ENCODE measurements at regions not wholly inside any gene's neighbourhood (a gene's known extent, or its start where the extent isn't known, plus 50 kb on each side); places are given as distances from the start of the nearest gene placed in this dataset.

GRCh38 chr13:73465617-73465971 lies 406.8 kb downstream of the KLF5 start:
- no peak for DNase-seq (ENCODE audit: low spot score)
- no peaks in the 10 kb centered on the region for H3K36me3 Mint-ChIP-seq (ENCODE audit: low read depth, unreplicated experiment)
- no peak overlapping the region for H3K27ac Mint-ChIP-seq (ENCODE audit: unreplicated experiment)
- no peaks in the 10 kb centered on the region for H3K4me1 Mint-ChIP-seq (ENCODE audit: unreplicated experiment)
- no peaks in the 10 kb centered on the region for H3K9me3 Mint-ChIP-seq (ENCODE audit: unreplicated experiment)
- H3K27me3 Mint-ChIP-seq (ENCODE audit: unreplicated experiment), result no peaks in the 10 kb centered on the region
- no peak overlapping the region for H3K4me3 Mint-ChIP-seq (ENCODE audit: unreplicated experiment)
- TF ChIP-seq CTCF (IDR thresholded peaks at IDR 0.05; ENCODE audit: unreplicated experiment), result no peak

- no peaks in the 10 kb centered on the region for H3K9me3 Mint-ChIP-seq (ENCODE audit: unreplicated experiment)
- H3K27ac Mint-ChIP-seq (ENCODE audit: unreplicated experiment), result no peak overlapping the region
- H3K27me3 Mint-ChIP-seq (ENCODE audit: unreplicated experiment), result no peaks in the 10 kb centered on the region
- no peak for TF ChIP-seq CTCF (IDR thresholded peaks at IDR 0.05; ENCODE audit: unreplicated experiment)
- DNase-seq (ENCODE audit: low spot score), result no peak
- H3K4me3 Mint-ChIP-seq (ENCODE audit: unreplicated experiment), result no peak overlapping the region
- no peaks in the 10 kb centered on the region for H3K36me3 Mint-ChIP-seq (ENCODE audit: low read depth, unreplicated experiment)
- no peaks in the 10 kb centered on the region for H3K4me1 Mint-ChIP-seq (ENCODE audit: unreplicated experiment)
These were observed 406.2 kb downstream of the KLF5 start for GRCh38 chr13:73464758-73465616.

- no peaks in the 10 kb centered on the region for H3K27me3 Mint-ChIP-seq (ENCODE audit: unreplicated experiment)
- H3K4me1 Mint-ChIP-seq (ENCODE audit: unreplicated experiment), result no peaks in the 10 kb centered on the region
- no peak overlapping the region for H3K4me3 Mint-ChIP-seq (ENCODE audit: unreplicated experiment)
- H3K27ac Mint-ChIP-seq (ENCODE audit: unreplicated experiment), result no peak overlapping the region
- H3K9me3 Mint-ChIP-seq (ENCODE audit: unreplicated experiment), result no peaks in the 10 kb centered on the region
- TF ChIP-seq CTCF (IDR thresholded peaks at IDR 0.05; ENCODE audit: unreplicated experiment), result no peak
- no peaks in the 10 kb centered on the region for H3K36me3 Mint-ChIP-seq (ENCODE audit: low read depth, unreplicated experiment)
- DNase-seq (ENCODE audit: low spot score), result no peak
These were observed 403.4 kb downstream of the KLF5 start for GRCh38 chr13:73462241-73462640.

GRCh38 chr13:73451221-73452029 lies 392.6 kb downstream of the KLF5 start:
- H3K9me3 Mint-ChIP-seq (ENCODE audit: unreplicated experiment), result no peaks in the 10 kb centered on the region
- no peaks in the 10 kb centered on the region for H3K4me1 Mint-ChIP-seq (ENCODE audit: unreplicated experiment)
- H3K27me3 Mint-ChIP-seq (ENCODE audit: unreplicated experiment), result no peaks in the 10 kb centered on the region
- no peak for TF ChIP-seq CTCF (IDR thresholded peaks at IDR 0.05; ENCODE audit: unreplicated experiment)
- no peaks in the 10 kb centered on the region for H3K36me3 Mint-ChIP-seq (ENCODE audit: low read depth, unreplicated experiment)
- H3K27ac Mint-ChIP-seq (ENCODE audit: unreplicated experiment), result no peak overlapping the region
- DNase-seq (ENCODE audit: low spot score), result no peak
- H3K4me3 Mint-ChIP-seq (ENCODE audit: unreplicated experiment), result no peak overlapping the region

GRCh38 chr13:73450583-73450982 lies 391.8 kb downstream of the KLF5 start:
- no peaks in the 10 kb centered on the region for H3K9me3 Mint-ChIP-seq (ENCODE audit: unreplicated experiment)

More at GRCh38 chr13:73450583-73450982, 391.8 kb downstream of the KLF5 start:
- no peak for TF ChIP-seq CTCF (IDR thresholded peaks at IDR 0.05; ENCODE audit: unreplicated experiment)
- H3K36me3 Mint-ChIP-seq (ENCODE audit: low read depth, unreplicated experiment), result peaks cover 3% of the 10 kb centered on the region
- H3K4me3 Mint-ChIP-seq (ENCODE audit: unreplicated experiment), result no peak overlapping the region
- H3K27me3 Mint-ChIP-seq (ENCODE audit: unreplicated experiment), result no peaks in the 10 kb centered on the region
- no peak for DNase-seq (ENCODE audit: low spot score)
- H3K4me1 Mint-ChIP-seq (ENCODE audit: unreplicated experiment), result no peaks in the 10 kb centered on the region
- H3K27ac Mint-ChIP-seq (ENCODE audit: unreplicated experiment), result no peak overlapping the region

Data from endothelial cell (in vitro differentiated cells).